T-helper 17 cell (primary cell): ENCODE measurements at regions not wholly inside any gene's neighbourhood (a gene's known extent, or its start where the extent isn't known, plus 50 kb on each side); places are given as distances from the start of the nearest gene placed in this dataset.
A peak's percentile ranks its signal among the peaks of the same experiment; 100 is the strongest.

Experiments
- ATAC-seq: fragments of 150-1000 bp; cut with Tn5 transposase; 2 replicates; pipeline ENCODE4 v1.10.0; 2021; ENCODE audit warnings: mild to moderate bottlenecking, moderate library complexity
- DNase-seq, 3 donors: peaks; one replicate each; pipeline versions ENCODE4 v3.0.0 to v3.0.0-alpha.2; 2020 to 2021
- H3K9me3 ChIP-seq: one replicate; pipeline ENCODE4 v1.7.0; 2013; ENCODE audit warnings: low read length, mild to moderate bottlenecking; ENCODE audit not compliant: control insufficient read depth, poor library complexity, severe bottlenecking
- H3K27ac Mint-ChIP-seq: one replicate; pipeline ENCODE4 v1.8.0; 2022; ENCODE audit warnings: mild to moderate bottlenecking, moderate library complexity, mixed read lengths
- H3K27me3 Mint-ChIP-seq: one replicate; pipeline ENCODE4 v1.8.0; 2022; ENCODE audit warnings: mixed read lengths
- H3K36me3 Mint-ChIP-seq: one replicate; pipeline ENCODE4 v1.8.0; 2022; ENCODE audit warnings: low read depth, mixed read lengths
- H3K4me1 Mint-ChIP-seq: one replicate; pipeline ENCODE4 v1.8.0; 2022; ENCODE audit warnings: mild to moderate bottlenecking, mixed read lengths
- H3K4me3 Mint-ChIP-seq: one replicate; pipeline ENCODE4 v1.8.0; 2022; ENCODE audit warnings: mild to moderate bottlenecking, moderate library complexity, mixed read lengths

- Mint-ChIP-seq H3K27me3 (peaks cover 12% of the 10 kb centered on the region), H3K4me3 (no peak overlapping the region), H3K27ac (no peak overlapping the region), H3K36me3 (no peaks in the 10 kb centered on the region), H3K4me1 (no peaks in the 10 kb centered on the region)
- no peak for ATAC-seq
- H3K9me3 ChIP-seq = no peaks in the 10 kb centered on the region
- DNase-seq = no peak
Observed at GRCh38 chr21:14771593-14771992, 225.5 kb upstream of the SAMSN1 start.

GRCh38 chr21:14768042-14768441 is 221.9 kb upstream of the SAMSN1 start:
- Mint-ChIP-seq H3K36me3 (no peaks in the 10 kb centered on the region), H3K4me1 (no peaks in the 10 kb centered on the region), H3K27ac (no peak overlapping the region), H3K27me3 (no peaks in the 10 kb centered on the region), H3K4me3 (no peak overlapping the region)
- no peak for DNase-seq
- H3K9me3 ChIP-seq = no peaks in the 10 kb centered on the region
- no peak for ATAC-seq

DNA sequence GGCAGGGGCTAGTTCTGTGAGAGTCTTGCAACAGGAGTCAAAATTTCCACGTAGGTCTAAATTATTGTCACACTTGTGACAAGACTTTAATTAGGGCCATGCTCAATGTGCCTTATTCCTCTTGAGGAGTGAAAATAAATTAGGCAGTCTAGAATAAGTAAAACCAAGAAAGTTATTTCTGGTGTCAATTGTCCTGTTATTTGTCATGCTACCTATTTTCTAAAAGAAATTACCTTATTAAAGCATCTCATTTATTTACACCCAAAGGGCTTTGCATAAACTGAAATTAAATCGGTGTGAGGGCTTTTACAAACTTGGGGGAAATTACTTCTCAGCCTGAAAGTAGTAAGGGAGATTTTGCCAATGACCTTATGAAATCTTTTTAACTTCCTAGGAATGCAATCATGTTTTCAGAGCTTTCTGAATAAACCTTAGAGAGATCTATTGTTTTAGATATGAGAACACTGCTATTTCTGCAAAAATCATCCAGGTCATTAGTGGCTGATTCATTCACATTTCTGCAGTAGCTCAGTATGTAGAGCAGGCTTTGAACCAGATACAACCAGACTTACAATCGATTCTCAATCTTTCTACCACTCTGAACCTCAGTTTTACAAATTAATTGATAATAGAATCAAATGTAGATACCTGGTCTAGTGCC is 221.2 kb upstream of the SAMSN1 start:
- ATAC-seq (no peak), DNase-seq (no peak)
- Mint-ChIP-seq H3K4me1 (no peaks in the 10 kb centered on the region), H3K4me3 (no peak overlapping the region), H3K36me3 (no peaks in the 10 kb centered on the region), H3K27me3 (no peaks in the 10 kb centered on the region), H3K27ac (no peak overlapping the region)
- no peaks in the 10 kb centered on the region for H3K9me3 ChIP-seq

DNA sequence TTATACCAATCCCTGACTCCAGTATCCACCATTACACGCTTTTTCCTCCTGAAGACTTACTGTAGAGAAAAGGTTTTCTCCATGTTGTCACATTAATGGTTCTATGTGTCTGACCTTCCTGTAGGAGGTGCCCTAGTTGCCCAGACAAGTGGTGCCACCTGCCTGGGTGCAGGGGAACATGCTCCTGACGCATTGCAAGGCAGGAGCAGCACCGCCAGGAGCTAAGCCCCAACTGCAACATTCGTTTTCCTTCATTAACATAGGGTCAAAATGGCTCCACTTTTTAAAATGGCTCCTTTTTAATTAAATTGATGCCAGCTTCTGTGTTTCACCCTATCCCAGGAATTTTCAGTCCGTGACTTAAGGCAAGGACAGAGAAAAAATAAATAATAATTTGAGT is 220.1 kb upstream of the SAMSN1 start:
- DNase-seq = no peak
- no peak for ATAC-seq
- H3K27me3 Mint-ChIP-seq = no peaks in the 10 kb centered on the region
- H3K9me3 ChIP-seq = no peaks in the 10 kb centered on the region
- H3K4me1 Mint-ChIP-seq = no peaks in the 10 kb centered on the region
- H3K4me3 Mint-ChIP-seq = no peak overlapping the region
- no peak overlapping the region for H3K27ac Mint-ChIP-seq
- no peaks in the 10 kb centered on the region for H3K36me3 Mint-ChIP-seq

DNA sequence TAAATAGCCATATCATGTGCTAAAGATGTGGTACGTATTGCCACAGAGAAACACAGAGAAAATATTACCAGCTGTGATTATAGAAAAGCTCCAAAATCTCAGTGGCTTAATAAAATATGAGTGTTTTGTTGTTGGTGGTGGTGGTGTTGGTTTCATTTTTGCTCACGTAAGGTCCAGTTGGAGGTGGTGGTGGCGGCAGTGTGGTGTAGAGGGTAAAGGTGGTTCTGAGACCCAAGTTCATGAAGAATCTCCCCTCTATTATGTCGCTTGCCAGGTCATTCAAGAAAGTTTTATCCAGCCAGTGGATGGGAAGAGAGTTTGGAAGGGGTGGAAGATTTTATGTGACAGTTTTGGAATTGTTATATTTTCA is 217.6 kb upstream of the SAMSN1 start:
- Mint-ChIP-seq H3K4me3 (no peak overlapping the region), H3K27ac (no peak overlapping the region), H3K36me3 (no peaks in the 10 kb centered on the region), H3K4me1 (no peaks in the 10 kb centered on the region), H3K27me3 (no peaks in the 10 kb centered on the region)
- ATAC-seq = no peak
- H3K9me3 ChIP-seq = no peaks in the 10 kb centered on the region
- no peak for DNase-seq

DNA sequence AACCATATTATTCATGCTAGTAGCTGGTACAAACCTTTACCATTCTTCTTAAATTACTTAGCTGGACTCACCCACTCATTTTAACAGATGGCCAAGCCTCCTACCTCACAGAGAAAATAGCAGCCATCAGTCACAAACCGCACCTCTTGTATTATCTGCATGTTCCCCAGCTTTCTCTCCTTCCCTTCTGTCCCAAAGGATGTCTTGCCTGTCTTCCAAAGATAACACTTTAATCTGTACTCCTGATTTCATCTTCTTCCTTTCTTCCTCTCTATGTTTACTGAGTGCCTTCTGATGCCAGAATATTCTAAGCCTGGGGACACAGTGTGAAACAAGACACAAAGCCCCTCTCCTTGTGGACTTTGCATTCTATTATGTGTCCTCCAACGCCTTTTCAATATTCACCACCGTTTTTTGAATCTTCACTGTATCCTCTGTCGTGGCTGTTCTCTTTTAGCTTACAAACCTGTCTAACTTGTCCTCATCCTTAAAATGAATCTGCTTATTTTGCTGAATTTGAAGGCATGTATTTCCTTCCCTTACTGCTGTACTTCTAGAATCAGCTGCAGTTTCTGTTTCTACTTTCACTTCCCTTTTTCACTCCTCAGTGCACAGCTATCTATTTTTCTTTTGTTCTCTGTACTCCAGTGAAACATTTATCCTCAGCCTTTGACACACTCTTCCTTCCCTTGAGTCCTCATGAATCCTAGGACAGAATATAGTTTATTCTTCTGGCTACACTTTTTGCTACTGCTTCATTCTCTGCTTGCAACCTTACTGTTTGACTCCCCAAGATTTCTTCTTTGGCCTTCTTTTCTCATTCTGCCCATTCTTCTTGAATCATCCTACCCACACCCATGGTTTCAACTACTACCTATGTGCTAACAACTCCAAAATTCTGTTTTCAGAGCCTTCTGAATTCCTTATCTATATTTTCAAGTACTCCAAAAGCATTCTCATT is 216.9 kb upstream of the SAMSN1 start:
- no peaks in the 10 kb centered on the region for H3K4me1 Mint-ChIP-seq
- H3K27me3 Mint-ChIP-seq = no peaks in the 10 kb centered on the region
- H3K9me3 ChIP-seq = no peaks in the 10 kb centered on the region
- no peak overlapping the region for H3K4me3 Mint-ChIP-seq
- ATAC-seq = peak; percentile 79
- no peaks in the 10 kb centered on the region for H3K36me3 Mint-ChIP-seq
- H3K27ac Mint-ChIP-seq = no peak overlapping the region
- DNase-seq = no peak

- Mint-ChIP-seq H3K27ac (no peak overlapping the region), H3K4me3 (no peak overlapping the region), H3K36me3 (no peaks in the 10 kb centered on the region), H3K4me1 (no peaks in the 10 kb centered on the region), H3K27me3 (no peaks in the 10 kb centered on the region)
- DNase-seq (no peak), ATAC-seq (no peak)
- H3K9me3 ChIP-seq = no peaks in the 10 kb centered on the region
Observed at GRCh38 chr21:14762327-14762726, 216.2 kb upstream of the SAMSN1 start.

DNA sequence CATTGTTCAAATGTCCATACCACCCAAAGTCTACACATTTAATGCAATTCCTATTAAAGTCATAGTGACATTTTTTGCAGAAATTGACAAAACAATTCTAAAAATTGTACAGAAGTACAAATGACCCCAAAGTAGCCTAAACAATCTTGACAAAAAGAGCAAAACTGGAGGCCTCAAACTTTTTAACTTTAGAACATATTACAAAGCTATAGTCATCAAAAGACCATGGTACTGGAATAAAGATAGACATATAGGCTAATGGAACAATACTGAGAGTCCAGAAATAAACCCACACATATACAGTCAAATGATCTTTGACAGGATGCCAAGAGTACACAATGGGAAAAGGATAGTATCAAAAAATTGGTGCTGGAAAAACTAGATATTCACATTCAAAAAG is 213.2 kb upstream of the SAMSN1 start:
- Mint-ChIP-seq H3K36me3 (no peaks in the 10 kb centered on the region), H3K27me3 (no peaks in the 10 kb centered on the region), H3K27ac (no peak overlapping the region), H3K4me3 (no peak overlapping the region), H3K4me1 (no peaks in the 10 kb centered on the region)
- no peaks in the 10 kb centered on the region for H3K9me3 ChIP-seq
- no peak for ATAC-seq
- DNase-seq = no peak

DNA sequence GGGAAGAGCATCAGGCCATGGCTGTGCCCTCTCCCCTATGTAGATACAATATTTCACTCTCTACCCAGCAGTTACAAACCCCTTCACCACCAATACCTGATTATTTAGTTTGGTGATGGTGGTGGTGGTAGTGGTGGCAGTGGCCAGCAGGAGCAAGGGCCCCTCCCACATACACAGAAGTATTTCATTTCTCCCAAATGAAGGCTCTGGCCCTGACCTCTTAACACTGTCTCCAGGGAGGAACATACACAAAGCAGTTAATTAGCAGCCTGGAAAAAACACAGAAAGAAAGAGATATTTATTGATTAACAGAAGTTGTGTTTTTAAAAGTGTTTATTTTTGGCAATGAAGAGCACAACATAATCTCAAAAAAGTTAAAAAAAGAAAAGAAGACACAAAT is 212.7 kb upstream of the SAMSN1 start:
- no peak for ATAC-seq
- Mint-ChIP-seq H3K27me3 (no peaks in the 10 kb centered on the region), H3K4me1 (no peaks in the 10 kb centered on the region), H3K4me3 (no peak overlapping the region), H3K27ac (no peak overlapping the region), H3K36me3 (no peaks in the 10 kb centered on the region)
- no peak for DNase-seq
- H3K9me3 ChIP-seq = no peaks in the 10 kb centered on the region

- no peak overlapping the region for H3K4me3 Mint-ChIP-seq
- no peaks in the 10 kb centered on the region for H3K36me3 Mint-ChIP-seq
- no peaks in the 10 kb centered on the region for H3K9me3 ChIP-seq
- H3K27ac Mint-ChIP-seq = no peak overlapping the region
- ATAC-seq = no peak
- no peak for DNase-seq
- no peaks in the 10 kb centered on the region for H3K4me1 Mint-ChIP-seq
- no peaks in the 10 kb centered on the region for H3K27me3 Mint-ChIP-seq
Observed at GRCh38 chr21:14757533-14758327, 211.6 kb upstream of the SAMSN1 start.

GRCh38 chr21:14755086-14755485 is 209.0 kb upstream of the SAMSN1 start:
- no peak overlapping the region for H3K27ac Mint-ChIP-seq
- H3K27me3 Mint-ChIP-seq = no peaks in the 10 kb centered on the region
- H3K9me3 ChIP-seq = no peaks in the 10 kb centered on the region
- H3K4me1 Mint-ChIP-seq = no peaks in the 10 kb centered on the region
- ATAC-seq = no peak
- no peaks in the 10 kb centered on the region for H3K36me3 Mint-ChIP-seq
- DNase-seq = no peak
- no peak overlapping the region for H3K4me3 Mint-ChIP-seq

- Mint-ChIP-seq H3K36me3 (no peaks in the 10 kb centered on the region), H3K27me3 (peaks cover 3% of the 10 kb centered on the region), H3K4me1 (no peaks in the 10 kb centered on the region), H3K4me3 (no peak overlapping the region), H3K27ac (no peak overlapping the region)
- DNase-seq (no peak), ATAC-seq (no peak)
- H3K9me3 ChIP-seq = no peaks in the 10 kb centered on the region
Observed at GRCh38 chr21:14754682-14755081, 208.6 kb upstream of the SAMSN1 start.

- H3K27me3 Mint-ChIP-seq = peaks cover 8% of the 10 kb centered on the region
- ATAC-seq = no peak
- no peak overlapping the region for H3K27ac Mint-ChIP-seq
Observed at GRCh38 chr21:14754259-14754604, 208.1 kb upstream of the SAMSN1 start.

More at GRCh38 chr21:14754259-14754604, 208.1 kb upstream of the SAMSN1 start:
- no peaks in the 10 kb centered on the region for H3K4me1 Mint-ChIP-seq
- H3K9me3 ChIP-seq = no peaks in the 10 kb centered on the region
- H3K4me3 Mint-ChIP-seq = no peak overlapping the region
- no peaks in the 10 kb centered on the region for H3K36me3 Mint-ChIP-seq
- no peak for DNase-seq
